SK-N-SH treated with all-trans-retinoic acid at 6 μM for 48 hours (cell line): ENCODE measurements at regions not wholly inside any gene's neighbourhood (a gene's known extent, or its start where the extent isn't known, plus 50 kb on each side); places are given as distances from the start of the nearest gene placed in this dataset.

Experiments used
- BACH2 ChIP-seq: fragments of 250-450 bp; sonication (Bioruptor Pico); IDR thresholded peaks from 2 replicates; pipeline ENCODE4 v1.9.0; 2021; ENCODE audit warnings: mild to moderate bottlenecking, borderline replicate concordance
- CREB5 ChIP-seq: fragments of 250-450 bp; sonication (Bioruptor Pico); IDR thresholded peaks from 2 replicates; pipeline ENCODE4 v1.5.1; 2020; ENCODE audit warnings: low read depth, mild to moderate bottlenecking, moderate library complexity
- ESRRG ChIP-seq: fragments of 250-450 bp; sonication (Bioruptor Pico); IDR thresholded peaks from 2 replicates; pipeline ENCODE4 v1.6.1; 2021; ENCODE audit warnings: mild to moderate bottlenecking
- ISL1 ChIP-seq: fragments of 250-450 bp; sonication (Bioruptor Pico); IDR thresholded peaks from 2 replicates; pipeline ENCODE4 v2.1.2; 2022; ENCODE audit warnings: mild to moderate bottlenecking, moderate library complexity
- PATZ1 ChIP-seq: fragments of 250-450 bp; sonication (Bioruptor Pico); IDR thresholded peaks from 2 replicates; pipeline ENCODE4 v1.8.0; 2020; ENCODE audit warnings: mild to moderate bottlenecking, moderate library complexity, borderline replicate concordance
- POU6F1 ChIP-seq: fragments of 250-450 bp; sonication (Bioruptor Pico); IDR thresholded peaks from 2 replicates; pipeline ENCODE4 v1.8.0; 2021; ENCODE audit warnings: low read depth, mild to moderate bottlenecking, moderate library complexity, borderline replicate concordance
- RARB ChIP-seq: fragments of 250-450 bp; sonication (Bioruptor Pico); IDR thresholded peaks from 2 replicates; pipeline ENCODE4 v1.8.0; 2021; ENCODE audit warnings: mild to moderate bottlenecking, moderate library complexity
- TOX ChIP-seq: fragments of 250-450 bp; sonication (Bioruptor Pico); IDR thresholded peaks from 2 replicates; pipeline ENCODE4 v1.8.0; 2021; ENCODE audit warnings: mild to moderate bottlenecking, moderate library complexity, borderline replicate concordance
- TSHZ2 ChIP-seq: fragments of 250-450 bp; sonication (Bioruptor Pico); IDR thresholded peaks from 2 replicates; pipeline ENCODE4 v1.5.0; 2020; ENCODE audit warnings: mild to moderate bottlenecking, moderate library complexity
- ZC3H10 ChIP-seq: fragments of 250-450 bp; sonication (Bioruptor Pico); IDR thresholded peaks from 2 replicates; pipeline ENCODE4 v1.5.1; 2021; ENCODE audit warnings: mild to moderate bottlenecking, moderate library complexity
- ZNF565 ChIP-seq: fragments of 450-650 bp; formaldehyde crosslinking; conservative IDR thresholded peaks from 2 replicates; pipeline ENCODE4 v1.5.0; 2020; ENCODE audit warnings: low read depth, mild to moderate bottlenecking, moderate library complexity
- ZNF70 ChIP-seq: fragments of 450-650 bp; formaldehyde crosslinking; IDR thresholded peaks from 2 replicates; pipeline ENCODE4 v1.5.0; 2020; ENCODE audit warnings: mild to moderate bottlenecking, moderate library complexity
- ZNF8 ChIP-seq: fragments of 450-650 bp; formaldehyde crosslinking; IDR thresholded peaks from 2 replicates; pipeline ENCODE4 v1.5.0; 2020; ENCODE audit warnings: mild to moderate bottlenecking, moderate library complexity

- TF ChIP-seq POU6F1 (CRISPR knock-in tag) (no peak), CREB5 (CRISPR knock-in tag) (no peak), RARB (CRISPR knock-in tag) (no peak), ZNF565 (CRISPR knock-in tag) (no peak), PATZ1 (CRISPR knock-in tag) (no peak), ISL1 (no peak), ESRRG (CRISPR knock-in tag) (no peak), ZC3H10 (CRISPR knock-in tag) (no peak), ZNF70 (CRISPR knock-in tag) (no peak), TOX (CRISPR knock-in tag) (no peak), BACH2 (CRISPR knock-in tag) (no peak), TSHZ2 (CRISPR knock-in tag) (no peak), ZNF8 (CRISPR knock-in tag) (no peak)
These were observed 75.8 kb upstream of the MED13 start for GRCh38 chr17:62140836-62141235.
